ENCODE measurements at regions not wholly inside any gene's neighbourhood (a gene's known extent, or its start where the extent isn't known, plus 50 kb on each side); places are given as distances from the start of the nearest gene placed in this dataset.

GRCh38 chr14:45727133-45727532 lies 474.1 kb upstream of the MIS18BP1 start:
- TF ChIP-seq EZH2 (IDR thresholded peaks at IDR 0.05; ENCODE audit: borderline replicate concordance, low read depth, low read length, severe bottlenecking) (no peak), CTCF (IDR thresholded peaks at IDR 0.05; ENCODE audit: extremely low read depth in 1 of 2, insufficient read depth in 1 of 2, low read depth in 1 of 2, low read length in 2 of 2) (no peak), POLR2A (IDR thresholded peaks at IDR 0.05; ENCODE audit: low read depth, low read length) (no peak), POLR2AphosphoS5 (IDR thresholded peaks at IDR 0.05; ENCODE audit: insufficient read depth, low read depth, low read length) (no peak), JUN (IDR thresholded peaks at IDR 0.05; ENCODE audit: borderline replicate concordance, insufficient read depth, insufficient read length, low read depth) (no peak), GATA2 (IDR thresholded peaks at IDR 0.05; ENCODE audit: insufficient read depth, insufficient read length, low read depth, low read length) (no peak)

All from endothelial cell of umbilical vein (primary cell).